Thyroid gland (tissue), 4 donors: ENCODE measurements at regions not wholly inside any gene's neighbourhood (a gene's known extent, or its start where the extent isn't known, plus 50 kb on each side); places are given as distances from the start of the nearest gene placed in this dataset.
A peak's percentile ranks its signal among the peaks of the same experiment; 100 is the strongest.

ENCODE experiments used
- DNase-seq, 2 donors: peaks; one replicate each; pipeline ENCODE4 v3.0.0-alpha.2; 2019
- H3K27ac ChIP-seq, 3 donors: fragments of 200-600 bp; sonication (generic); 1 replicate in 2 of 3; 2 replicates in 1 of 3; pipeline ENCODE4 v1.5.1; 2016 to 2019; ENCODE audit warnings: mild to moderate bottlenecking in 1 of 3, moderate library complexity in 1 of 3
- H3K27me3 ChIP-seq: fragments of 200-600 bp; sonication (generic); one replicate; pipeline ENCODE4 v1.5.1; 2019
- H3K36me3 ChIP-seq, 2 donors: fragments of 200-600 bp; sonication (generic); one replicate each; pipeline ENCODE4 v1.5.1; 2016 to 2019
- H3K4me1 ChIP-seq, 2 donors: fragments of 200-600 bp; sonication (generic); one replicate each; pipeline ENCODE4 v1.5.1; 2017 to 2019
- H3K4me3 ChIP-seq, 3 donors: fragments of 200-600 bp; sonication (generic); replicated peaks in 1 of 3; 1 replicate in 2 of 3; 2 replicates in 1 of 3; pipeline ENCODE4 v1.5.1; 2016; ENCODE audit warnings: mild to moderate bottlenecking in 1 of 3
- H3K9me3 ChIP-seq: fragments of 200-600 bp; sonication (generic); one replicate; pipeline ENCODE4 v1.5.1; 2017
- POLR2A ChIP-seq, 2 donors: fragments of 450-650 bp; IDR thresholded peaks; one replicate each; pipeline ENCODE4 v1.6.1; 2017; ENCODE audit warnings: antibody characterized with exemption in 2 of 2, mild to moderate bottlenecking in 2 of 2, moderate library complexity in 1 of 2
- WGBS, 2 donors: methylation state at CpG; one replicate each; pipeline ENCODE4 v1.1.5; 2017; 5-methylcytosine and 5-hydroxymethylcytosine counted together
- intact Hi-C: fragments of 100-400 bp; cut with DNase I; formaldehyde crosslinking; loops from one replicate; pipeline ENCODE4 v1.15.1; 2023
- TF ChIP-seq, protein P1 (sequence below), 6 experiments: fragments of 200-600 bp in 3 of 6; fragments of 450-650 bp in 3 of 6; sonication (generic) in 3 of 6; IDR thresholded peaks; one replicate each; pipeline ENCODE4 v1.5.1; 2016 to 2019; ENCODE audit warnings: antibody characterized with exemption in 6 of 6, mild to moderate bottlenecking in 2 of 6, inconsistent platforms in 1 of 6, moderate library complexity in 1 of 6

DNA sequence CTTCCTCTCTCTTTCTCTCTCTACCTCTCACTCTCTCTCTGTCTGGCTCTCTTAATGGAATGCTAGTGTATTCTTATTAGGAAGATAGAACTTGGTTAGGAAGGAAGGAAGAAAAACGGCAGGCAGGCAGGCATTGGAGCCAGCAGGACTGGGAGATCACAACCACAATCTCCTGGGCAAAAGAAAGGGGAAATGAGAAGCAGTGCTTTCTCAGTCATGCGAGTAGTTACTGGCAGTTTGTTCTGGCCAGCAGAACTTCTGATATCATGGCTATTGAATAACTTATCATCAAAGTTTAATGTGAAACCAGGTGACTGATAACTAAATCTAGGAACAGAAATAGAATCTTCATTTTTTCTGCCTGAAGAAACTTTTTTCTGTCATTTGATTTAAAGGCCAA is 60.9 kb upstream of the PAGE1 start:
- DNase-seq, result no peak
- H3K27ac ChIP-seq, result no peak overlapping the region
- H3K27me3 ChIP-seq, result no peaks in the 10 kb centered on the region
- TF ChIP-seq, protein P1, sequence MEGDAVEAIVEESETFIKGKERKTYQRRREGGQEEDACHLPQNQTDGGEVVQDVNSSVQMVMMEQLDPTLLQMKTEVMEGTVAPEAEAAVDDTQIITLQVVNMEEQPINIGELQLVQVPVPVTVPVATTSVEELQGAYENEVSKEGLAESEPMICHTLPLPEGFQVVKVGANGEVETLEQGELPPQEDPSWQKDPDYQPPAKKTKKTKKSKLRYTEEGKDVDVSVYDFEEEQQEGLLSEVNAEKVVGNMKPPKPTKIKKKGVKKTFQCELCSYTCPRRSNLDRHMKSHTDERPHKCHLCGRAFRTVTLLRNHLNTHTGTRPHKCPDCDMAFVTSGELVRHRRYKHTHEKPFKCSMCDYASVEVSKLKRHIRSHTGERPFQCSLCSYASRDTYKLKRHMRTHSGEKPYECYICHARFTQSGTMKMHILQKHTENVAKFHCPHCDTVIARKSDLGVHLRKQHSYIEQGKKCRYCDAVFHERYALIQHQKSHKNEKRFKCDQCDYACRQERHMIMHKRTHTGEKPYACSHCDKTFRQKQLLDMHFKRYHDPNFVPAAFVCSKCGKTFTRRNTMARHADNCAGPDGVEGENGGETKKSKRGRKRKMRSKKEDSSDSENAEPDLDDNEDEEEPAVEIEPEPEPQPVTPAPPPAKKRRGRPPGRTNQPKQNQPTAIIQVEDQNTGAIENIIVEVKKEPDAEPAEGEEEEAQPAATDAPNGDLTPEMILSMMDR (IDR thresholded peaks at IDR 0.05), result no peak
- no peak for TF ChIP-seq POLR2A (IDR thresholded peaks at IDR 0.05)
- no peak overlapping the region for H3K4me3 ChIP-seq
- 25 to 26% methylated on average over 2 of the region's 2 CpGs for WGBS, 2 donors
- no peaks in the 10 kb centered on the region for H3K9me3 ChIP-seq
- no peaks in the 10 kb centered on the region for H3K4me1 ChIP-seq
- intact Hi-C loops, result no loop called here
- H3K36me3 ChIP-seq, result no peaks in the 10 kb centered on the region

DNA sequence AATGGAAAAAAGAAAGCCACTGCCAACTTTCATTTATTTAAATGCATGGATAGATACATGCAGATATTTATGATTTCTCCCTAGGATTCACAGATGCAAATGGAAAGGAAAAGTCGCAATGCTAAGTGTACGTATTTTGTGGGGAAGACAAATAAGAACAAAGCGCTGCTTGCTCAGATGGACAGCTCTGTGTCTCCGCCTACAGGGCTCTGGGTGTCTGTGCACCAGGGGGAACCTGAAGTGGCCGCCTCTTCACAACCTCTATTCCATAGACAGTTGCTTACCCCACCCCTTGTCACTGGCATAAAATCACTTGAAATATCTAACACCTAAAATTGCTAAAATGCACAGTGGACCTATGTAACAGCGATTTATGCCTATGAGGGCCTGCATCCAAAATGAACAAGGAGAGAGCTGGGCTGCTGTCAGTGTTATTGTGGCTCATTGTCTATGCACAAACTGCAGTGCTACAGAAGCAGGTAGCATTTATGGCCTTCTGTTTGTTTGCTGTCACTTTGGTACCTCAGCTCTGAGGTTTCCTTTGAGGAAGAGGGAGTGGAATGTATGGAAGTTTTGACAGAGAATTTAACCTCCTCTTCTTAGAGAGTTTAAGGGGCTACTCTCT is 58.6 kb upstream of the PAGE1 start:
- Histone ChIP-seq H3K27me3 (no peaks in the 10 kb centered on the region), H3K27ac (no peak overlapping the region), H3K4me1 (no peaks in the 10 kb centered on the region), H3K4me3 (no peak overlapping the region), H3K36me3 (no peaks in the 10 kb centered on the region), H3K9me3 (no peaks in the 10 kb centered on the region)
- TF ChIP-seq, protein P1 (IDR thresholded peaks at IDR 0.05), result peak in 5 of 6 experiments; percentile 20 to 61 (median 49)
- no peak for TF ChIP-seq POLR2A (IDR thresholded peaks at IDR 0.05)
- WGBS, 2 donors, result 9 to 14% methylated on average over 6 of the region's 6 CpGs
- DNase-seq, result peak; percentile 35 to 43
- intact Hi-C loops, result no loop called here

DNA sequence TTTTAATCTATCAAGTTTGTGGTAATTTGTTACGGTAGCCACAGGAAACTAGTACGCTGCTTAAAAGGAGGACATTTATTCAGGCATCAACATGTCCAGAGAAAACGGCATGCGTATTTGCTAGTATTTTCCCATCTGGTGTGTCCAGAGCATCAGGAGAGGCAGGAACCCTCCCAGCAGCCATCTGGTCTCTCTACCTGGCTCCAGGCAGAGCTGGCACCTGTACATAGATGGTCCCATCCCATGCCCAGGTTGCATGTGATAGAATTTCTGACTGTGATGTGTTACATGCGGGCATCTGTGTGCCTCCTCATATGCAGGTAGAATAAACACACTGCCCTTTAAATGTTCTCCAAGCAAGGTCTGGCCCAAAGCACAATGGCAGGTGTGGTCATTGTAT is 57.9 kb upstream of the PAGE1 start:
- no peak overlapping the region for H3K27ac ChIP-seq
- no peak overlapping the region for H3K4me3 ChIP-seq
- H3K9me3 ChIP-seq, result no peaks in the 10 kb centered on the region
- TF ChIP-seq, protein P1 (IDR thresholded peaks at IDR 0.05), result no peak
- TF ChIP-seq POLR2A (IDR thresholded peaks at IDR 0.05), result no peak
- intact Hi-C loops, result no loop called here
- H3K27me3 ChIP-seq, result no peaks in the 10 kb centered on the region
- no peak for DNase-seq
- 95 to 98% methylated on average over 5 of the region's 5 CpGs for WGBS, 2 donors
- no peaks in the 10 kb centered on the region for H3K36me3 ChIP-seq
- H3K4me1 ChIP-seq, result no peaks in the 10 kb centered on the region

DNA sequence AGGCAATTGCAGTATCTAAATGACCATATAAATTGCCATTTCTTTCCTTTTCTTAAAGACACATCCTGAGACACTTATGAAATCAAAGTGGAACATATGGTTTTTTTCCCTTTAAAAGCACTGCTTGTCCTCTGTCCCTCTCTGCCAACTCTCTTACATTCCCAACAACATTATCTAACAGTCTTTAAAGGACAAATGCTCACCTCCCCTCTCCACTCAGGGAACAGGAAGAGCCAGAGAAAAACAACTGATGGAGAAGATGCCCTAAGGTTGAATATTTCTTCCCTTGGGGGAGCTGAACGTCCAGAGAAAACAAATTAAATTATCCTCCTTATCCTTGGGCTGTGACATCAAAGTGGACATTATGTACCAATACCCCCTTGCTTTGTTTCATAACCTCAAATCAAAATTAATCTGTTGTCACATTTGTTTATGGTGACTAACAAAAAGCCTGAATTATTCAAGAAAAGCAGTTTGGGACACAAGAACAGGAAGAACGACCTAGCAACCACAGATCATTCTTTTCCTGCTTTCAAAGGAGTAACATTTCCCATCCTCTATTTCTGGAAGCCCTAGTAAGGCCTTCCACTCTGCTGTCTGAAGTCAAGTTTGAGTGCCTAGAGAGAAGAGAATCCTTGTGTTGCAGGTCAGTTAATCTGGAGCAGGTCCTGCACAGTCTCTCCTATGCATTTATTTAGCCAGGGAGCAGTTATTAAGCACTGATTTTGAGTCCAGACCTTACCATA is 52.6 kb upstream of the PAGE1 start:
- whole genome bisulfite sequencing, 2 donors, result 27 to 34% methylated on average over 2 of the region's 2 CpGs
- no peak overlapping the region for H3K27ac ChIP-seq
- H3K4me1 ChIP-seq, result no peaks in the 10 kb centered on the region
- H3K36me3 ChIP-seq, result no peaks in the 10 kb centered on the region
- H3K9me3 ChIP-seq, result no peaks in the 10 kb centered on the region
- no peak overlapping the region for H3K4me3 ChIP-seq
- intact Hi-C loops, result no loop called here
- TF ChIP-seq, protein P1 (IDR thresholded peaks at IDR 0.05), result no peak
- no peak for TF ChIP-seq POLR2A (IDR thresholded peaks at IDR 0.05)
- DNase-seq, result no peak
- H3K27me3 ChIP-seq, result no peaks in the 10 kb centered on the region

DNA sequence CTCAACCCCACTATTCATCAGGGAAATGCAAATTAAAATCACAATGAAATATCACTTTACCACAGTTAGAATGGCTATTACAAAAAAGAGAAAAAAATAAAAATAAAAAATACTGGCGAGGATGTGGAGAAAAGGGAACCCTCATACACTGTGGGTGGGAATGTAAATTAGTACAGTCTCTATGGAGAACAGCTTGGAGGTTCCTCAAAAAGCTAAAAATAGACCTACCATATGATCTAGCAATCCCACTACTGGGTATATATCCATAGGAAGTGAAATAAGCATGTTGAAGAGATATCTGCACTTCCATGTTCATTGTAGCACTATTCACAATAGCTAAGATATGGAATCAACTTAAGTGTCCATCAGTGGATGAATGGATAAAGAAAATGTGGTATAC is 50.5 kb upstream of the PAGE1 start:
- 78 to 90% methylated on average over 1 of the region's 1 CpG for WGBS, 2 donors
- no peaks in the 10 kb centered on the region for H3K4me1 ChIP-seq
- no peak for DNase-seq
- H3K36me3 ChIP-seq, result no peaks in the 10 kb centered on the region
- TF ChIP-seq POLR2A (IDR thresholded peaks at IDR 0.05), result no peak
- no peak overlapping the region for H3K4me3 ChIP-seq
- H3K27ac ChIP-seq, result no peak overlapping the region
- intact Hi-C loops, result no loop called here
- H3K9me3 ChIP-seq, result no peaks in the 10 kb centered on the region
- no peaks in the 10 kb centered on the region for H3K27me3 ChIP-seq
